Esophagus squamous epithelium (tissue), 4 donors: ENCODE measurements at regions not wholly inside any gene's neighbourhood (a gene's known extent, or its start where the extent isn't known, plus 50 kb on each side); places are given as distances from the start of the nearest gene placed in this dataset.

Experiments
- CTCF ChIP-seq, 6 experiments: fragments of 450-650 bp in 4 of 6; fragments of 200-600 bp in 2 of 6; sonication (generic) in 2 of 6; IDR thresholded peaks; one replicate each; pipeline ENCODE4 v1.5.1; 2016 to 2019; ENCODE audit warnings: antibody characterized with exemption in 6 of 6, mild to moderate bottlenecking in 4 of 6, moderate library complexity in 4 of 6
- POLR2A ChIP-seq, 4 donors: fragments of 450-650 bp; IDR thresholded peaks; one replicate each; pipeline ENCODE4 v1.6.1; 2017; ENCODE audit warnings: antibody characterized with exemption in 4 of 4, mild to moderate bottlenecking in 4 of 4, moderate library complexity in 3 of 4

- TF ChIP-seq POLR2A (IDR thresholded peaks at IDR 0.05) (no peak), CTCF (IDR thresholded peaks at IDR 0.05) (no peak)
These were observed 867.3 kb downstream of the TRIB2 start for GRCh38 chr2:13584020-13584419.
